SK-N-MC (cell line): ENCODE measurements at regions not wholly inside any gene's neighbourhood (a gene's known extent, or its start where the extent isn't known, plus 50 kb on each side); places are given as distances from the start of the nearest gene placed in this dataset.

Source experiments
- EZH2 ChIP-seq: fragments of 200-600 bp; sonication (generic); IDR thresholded peaks from one replicate; pipeline ENCODE4 v1.6.1; 2017; ENCODE audit warnings: antibody characterized with exemption
- FOXP2 ChIP-seq: optimal IDR thresholded peaks from 2 replicates; pipeline ENCODE3; 2011; ENCODE audit warnings: mild to moderate bottlenecking, moderate library complexity; ENCODE audit not compliant: insufficient read depth; ENCODE audit errors: extremely low read length, control extremely low read depth
- POLR2AphosphoS5 ChIP-seq: IDR thresholded peaks from 2 replicates; pipeline ENCODE4 v1.6.1; 2012; ENCODE audit warnings: mild to moderate bottlenecking, low read depth, low read length, borderline replicate concordance

- TF ChIP-seq EZH2, result no peak
- TF ChIP-seq POLR2AphosphoS5, result no peak
- no peak for TF ChIP-seq FOXP2
Measured at GRCh38 chr1:118558933-118559332, 373.9 kb upstream of the SPAG17 start.
